ENCODE measurements at regions not wholly inside any gene's neighbourhood (a gene's known extent, or its start where the extent isn't known, plus 50 kb on each side); places are given as distances from the start of the nearest gene placed in this dataset.
"Not testable (repeated sequence)": the region's sequence is repeated elsewhere in the genome, so short reads cannot be mapped to it uniquely, and the experiment has no call there.

DNA sequence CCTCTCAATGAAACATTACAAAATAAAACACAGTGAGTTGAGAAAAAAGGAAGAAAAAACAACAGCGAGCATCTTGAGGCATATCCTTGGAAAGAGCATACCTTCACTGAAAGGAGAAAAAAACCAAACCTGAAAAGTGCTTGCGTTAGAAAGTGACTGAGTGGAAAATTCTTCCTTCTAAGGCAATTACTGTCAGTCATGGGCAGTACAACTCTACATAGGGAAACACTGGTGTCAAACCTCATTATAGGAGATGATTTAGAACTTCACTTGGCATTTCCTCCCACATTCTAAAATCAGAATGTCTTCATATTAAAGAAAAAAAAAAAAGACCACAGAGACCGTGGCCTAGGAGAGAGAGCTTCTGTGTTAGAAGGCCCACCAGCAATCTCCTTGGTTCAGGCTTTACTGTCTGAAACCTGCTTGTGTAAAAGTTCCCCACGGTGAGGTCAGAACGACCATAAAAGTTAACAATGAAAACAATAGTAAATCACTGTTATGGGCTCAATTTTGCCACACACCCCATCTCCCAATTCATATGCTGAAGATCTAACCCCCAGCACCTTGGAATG lies 91.1 kb upstream of the CRY1 start:
- TF ChIP-seq, protein P1, sequence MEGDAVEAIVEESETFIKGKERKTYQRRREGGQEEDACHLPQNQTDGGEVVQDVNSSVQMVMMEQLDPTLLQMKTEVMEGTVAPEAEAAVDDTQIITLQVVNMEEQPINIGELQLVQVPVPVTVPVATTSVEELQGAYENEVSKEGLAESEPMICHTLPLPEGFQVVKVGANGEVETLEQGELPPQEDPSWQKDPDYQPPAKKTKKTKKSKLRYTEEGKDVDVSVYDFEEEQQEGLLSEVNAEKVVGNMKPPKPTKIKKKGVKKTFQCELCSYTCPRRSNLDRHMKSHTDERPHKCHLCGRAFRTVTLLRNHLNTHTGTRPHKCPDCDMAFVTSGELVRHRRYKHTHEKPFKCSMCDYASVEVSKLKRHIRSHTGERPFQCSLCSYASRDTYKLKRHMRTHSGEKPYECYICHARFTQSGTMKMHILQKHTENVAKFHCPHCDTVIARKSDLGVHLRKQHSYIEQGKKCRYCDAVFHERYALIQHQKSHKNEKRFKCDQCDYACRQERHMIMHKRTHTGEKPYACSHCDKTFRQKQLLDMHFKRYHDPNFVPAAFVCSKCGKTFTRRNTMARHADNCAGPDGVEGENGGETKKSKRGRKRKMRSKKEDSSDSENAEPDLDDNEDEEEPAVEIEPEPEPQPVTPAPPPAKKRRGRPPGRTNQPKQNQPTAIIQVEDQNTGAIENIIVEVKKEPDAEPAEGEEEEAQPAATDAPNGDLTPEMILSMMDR (IDR thresholded peaks at IDR 0.05; ENCODE audit: insufficient read depth, missing control alignments): no peak
- FAIRE-seq (no peak), DNase-seq (ENCODE audit: insufficient read length, low spot score) (no peak)

DNA sequence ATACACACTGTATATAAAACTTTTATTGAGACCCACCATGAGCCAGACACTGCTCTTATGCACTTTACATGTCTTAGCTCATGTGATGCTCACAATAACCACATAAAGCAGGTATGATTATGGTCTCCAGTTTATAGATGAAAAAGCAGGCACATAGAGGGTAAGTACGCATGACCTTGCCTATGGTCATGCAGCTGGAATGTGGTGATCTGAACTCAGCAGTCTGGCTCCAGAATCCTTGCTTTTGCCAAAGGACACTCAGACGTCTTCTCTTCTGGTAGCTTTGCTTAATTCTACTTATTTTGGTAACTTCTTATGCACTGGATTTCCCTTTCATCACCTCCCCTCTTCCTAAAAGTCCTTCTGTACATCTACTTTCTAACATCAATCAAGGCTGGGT lies 103.3 kb upstream of the CRY1 start:
- TF ChIP-seq, protein P1 (IDR thresholded peaks at IDR 0.05; ENCODE audit: insufficient read depth, missing control alignments): no peak
- no peak for FAIRE-seq
- DNase-seq (ENCODE audit: insufficient read length, low spot score): no peak

DNA sequence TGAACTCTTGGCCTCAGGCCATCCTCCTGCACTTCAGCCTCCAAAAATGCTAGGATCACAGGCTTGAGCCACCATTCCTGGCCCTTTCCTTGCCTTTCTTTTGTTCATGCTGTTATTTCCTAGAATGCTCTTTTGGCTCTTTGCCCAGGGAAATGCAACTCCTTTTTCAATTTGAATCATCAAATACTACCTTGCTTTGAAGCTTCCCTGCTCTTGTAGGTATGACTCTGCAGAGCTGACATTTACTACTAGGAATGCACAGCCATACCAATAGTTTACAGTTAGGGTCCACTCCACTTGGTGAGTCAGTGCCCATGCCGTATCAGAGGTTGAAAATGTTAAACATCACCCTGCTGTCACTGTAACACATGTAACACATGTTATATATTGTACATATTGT lies 107.0 kb upstream of the CRY1 start:
- no peak for DNase-seq (ENCODE audit: insufficient read length, low spot score)
- TF ChIP-seq, protein P1 (IDR thresholded peaks at IDR 0.05; ENCODE audit: insufficient read depth, missing control alignments): no peak
- no peak for FAIRE-seq

DNA sequence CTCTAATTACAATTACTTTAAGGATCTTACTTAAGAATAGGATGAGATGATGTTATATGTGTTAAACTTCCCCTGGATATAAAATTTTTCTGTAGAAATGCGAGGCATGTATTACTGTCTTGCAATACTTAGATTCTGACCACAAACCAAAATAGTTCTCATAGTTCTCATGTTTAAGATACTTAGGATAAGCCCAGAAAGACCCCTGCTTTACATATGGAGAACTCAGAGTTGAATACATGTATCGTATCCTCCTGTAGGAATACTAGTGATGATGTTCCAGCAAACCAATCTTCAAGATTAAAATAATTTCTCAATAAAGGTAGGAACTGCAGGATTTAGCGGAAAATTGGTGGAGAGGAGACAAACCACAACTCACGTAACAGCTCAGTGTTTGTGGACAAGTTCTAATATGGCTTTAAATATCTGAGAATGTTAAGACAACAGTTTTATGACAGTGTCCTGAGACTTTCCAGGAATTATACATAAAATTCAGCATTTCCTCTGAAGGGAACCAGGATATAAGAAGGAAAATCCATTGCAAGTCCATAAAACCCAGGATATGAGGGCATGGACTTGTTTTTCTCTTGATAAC lies 114.7 kb upstream of the CRY1 start:
- FAIRE-seq (no peak), DNase-seq (ENCODE audit: insufficient read length, low spot score) (no peak)
- TF ChIP-seq, protein P1 (IDR thresholded peaks at IDR 0.05; ENCODE audit: insufficient read depth, missing control alignments): no peak

DNA sequence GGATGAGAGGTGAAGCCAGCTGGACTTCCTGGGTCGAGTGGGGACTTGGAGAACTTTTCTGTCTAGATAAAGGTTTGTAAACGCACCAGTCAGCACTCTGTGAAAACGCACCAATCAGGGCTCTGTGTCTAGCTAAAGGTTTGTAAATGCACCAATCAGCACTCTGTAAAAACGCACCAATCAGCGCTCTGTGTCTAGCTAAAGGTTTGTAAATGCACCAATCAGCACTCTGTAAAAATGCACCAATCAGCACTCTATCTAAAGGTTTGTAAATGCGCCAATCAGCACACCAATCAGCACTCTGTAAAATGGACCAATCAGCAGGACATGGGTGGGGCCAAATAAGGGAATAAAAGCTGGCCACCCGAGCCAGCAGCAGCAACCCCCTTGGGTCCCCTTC lies 116.4 kb upstream of the CRY1 start:
- FAIRE-seq; DNase-seq (ENCODE audit: insufficient read length, low spot score): not testable (repeated sequence)

DNA sequence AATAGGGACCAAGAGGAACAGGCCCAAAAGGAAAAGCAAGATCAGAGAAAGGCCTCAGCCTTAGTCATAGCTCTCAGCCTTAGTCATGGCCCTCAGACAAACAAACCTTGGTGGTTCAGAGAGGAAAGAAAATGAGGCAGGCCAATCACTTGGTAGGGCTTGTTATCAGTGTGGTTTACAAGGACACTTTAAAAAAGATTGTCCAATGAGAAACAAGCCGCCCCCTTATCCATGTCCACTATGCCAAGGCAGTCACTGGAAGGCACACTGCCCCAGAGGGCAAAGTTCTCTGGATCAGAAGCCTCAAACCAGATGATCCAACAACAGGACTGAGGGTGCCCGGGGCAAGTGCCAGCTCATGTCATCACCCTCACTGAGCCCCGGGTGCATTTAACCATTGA lies 121.0 kb upstream of the CRY1 start:
- FAIRE-seq: not testable (repeated sequence)

DNA sequence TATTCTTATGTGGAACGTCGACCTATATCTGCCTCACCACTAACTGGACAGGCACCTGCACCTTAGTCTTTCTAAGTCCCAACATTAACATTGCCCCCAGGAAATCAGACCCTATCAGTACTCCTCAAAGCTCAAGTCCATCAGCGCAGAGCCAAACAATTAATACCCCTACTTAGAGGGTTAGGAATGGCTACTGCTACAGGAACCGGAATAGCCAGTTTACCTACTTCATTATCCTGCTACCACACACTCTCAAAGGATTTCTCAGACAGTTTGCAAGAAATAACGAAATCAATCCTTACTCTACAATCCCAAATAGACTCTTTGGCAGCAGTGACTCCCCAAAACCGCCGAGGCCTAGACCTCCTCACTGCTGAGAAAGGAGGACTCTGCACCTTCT lies 123.1 kb upstream of the CRY1 start:
- DNase-seq (ENCODE audit: insufficient read length, low spot score); FAIRE-seq: not testable (repeated sequence)

More for the DNA sequence above, 121.0 kb upstream of the CRY1 start:
- DNase-seq (ENCODE audit: insufficient read length, low spot score): not testable (repeated sequence)

DNA sequence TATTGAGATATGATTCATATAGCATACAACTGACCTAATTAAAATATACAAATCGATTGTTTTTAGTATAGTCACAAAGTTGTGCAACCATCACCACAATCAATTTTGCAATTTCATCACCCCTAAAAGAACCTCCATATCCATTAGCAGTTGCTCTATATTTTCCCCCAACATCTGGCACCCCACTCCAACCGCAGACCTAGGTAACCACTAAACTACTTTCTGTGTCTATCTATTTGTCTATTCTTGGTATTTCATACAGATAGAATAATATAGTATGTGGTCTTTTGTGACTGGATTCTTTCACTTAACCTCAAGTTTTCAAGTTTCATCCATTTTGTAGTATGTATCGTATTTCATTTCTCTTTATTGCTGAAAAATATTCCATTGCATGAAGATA lies 126.0 kb upstream of the CRY1 start:
- no peak for FAIRE-seq
- no peak for DNase-seq (ENCODE audit: insufficient read length, low spot score)
- TF ChIP-seq, protein P1 (IDR thresholded peaks at IDR 0.05; ENCODE audit: insufficient read depth, missing control alignments): no peak

DNA sequence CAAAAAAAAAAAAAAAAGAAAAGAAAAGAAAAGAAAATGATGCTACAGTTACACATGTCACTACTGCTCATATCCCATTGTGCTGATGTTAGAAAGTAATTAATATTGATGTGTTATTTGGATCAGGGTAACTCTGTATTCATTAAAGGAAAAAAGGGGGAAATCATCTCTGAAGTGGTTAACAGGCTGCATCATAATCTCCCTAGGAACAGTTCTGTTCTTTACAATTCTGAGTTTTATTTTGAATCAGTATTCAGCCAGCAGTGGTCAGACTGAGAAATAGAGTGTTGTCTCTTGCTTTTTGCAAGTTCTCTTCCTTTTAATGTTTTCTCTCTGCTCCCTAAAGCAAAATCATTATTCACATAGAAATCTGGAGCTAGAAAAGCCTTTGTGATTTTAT lies 128.6 kb upstream of the CRY1 start:
- TF ChIP-seq, protein P1 (IDR thresholded peaks at IDR 0.05; ENCODE audit: insufficient read depth, missing control alignments): no peak
- no peak for DNase-seq (ENCODE audit: insufficient read length, low spot score)
- FAIRE-seq: no peak
